HEK293 (cell line): ENCODE measurements at regions not wholly inside any gene's neighbourhood (a gene's known extent, or its start where the extent isn't known, plus 50 kb on each side); places are given as distances from the start of the nearest gene placed in this dataset.

Experiments used
- CTCF ChIA-PET: fragments of 350-600 bp; formaldehyde crosslinking; extraction: SDS; loops from one replicate; lab custom pipeline; 2021; ENCODE audit warnings: antibody characterized with exemption; lab: Yijun Ruan, JAX
- POLR2A ChIA-PET: fragments of 300-600 bp; formaldehyde crosslinking; extraction: SDS; loops from one replicate; lab custom pipeline; 2020; ENCODE audit warnings: antibody characterized with exemption, inconsistent platforms; lab: Yijun Ruan, JAX
- H3K27ac ChIP-seq: fragments of 200-500 bp; sonication (Bioruptor generic); 2 replicates; pipeline ENCODE4 v1.5.1; 2014; ENCODE audit warnings: low read depth, low read length, control low read depth, inconsistent platforms; ENCODE audit errors: extremely low read depth
- H3K36me3 ChIP-seq, 2 experiments: fragments of 200-500 bp in 1 of 2; sonication (Bioruptor generic) in 1 of 2; 1 replicate in 1 of 2; 2 replicates in 1 of 2; pipeline ENCODE4 v1.5.1; 2014 to 2017; ENCODE audit warnings: inconsistent platforms in 2 of 2, low read length in 2 of 2; ENCODE audit not compliant: control insufficient read depth in 2 of 2, insufficient read depth in 1 of 2
- H3K4me1 ChIP-seq: fragments of 200-500 bp; sonication (Bioruptor generic); 2 replicates; pipeline ENCODE4 v1.5.1; 2014; ENCODE audit warnings: mild to moderate bottlenecking, low read length, inconsistent platforms; ENCODE audit not compliant: control insufficient read depth, insufficient read depth
- H3K4me3 ChIP-seq: 2 replicates; pipeline ENCODE4 v1.5.1; 2011; ENCODE audit warnings: low read depth, mild to moderate bottlenecking, control low read depth, low read length, moderate library complexity
- H3K9me3 ChIP-seq: fragments of 200-500 bp; sonication (Bioruptor generic); 2 replicates; pipeline ENCODE4 v1.5.1; 2014; ENCODE audit warnings: low read depth, low read length, inconsistent platforms; ENCODE audit not compliant: control insufficient read depth, insufficient read depth
- FEZF1 ChIP-seq: fragments of 450-650 bp; formaldehyde crosslinking; IDR thresholded peaks from 2 replicates; pipeline ENCODE4 v1.5.1; 2016; ENCODE audit warnings: missing biosample characterization, missing genetic modification characterization
- KLF1 ChIP-seq: fragments of 450-650 bp; formaldehyde crosslinking; IDR thresholded peaks from 2 replicates; pipeline ENCODE4 v1.5.1; 2016; ENCODE audit warnings: missing biosample characterization, missing genetic modification characterization
- YY2 ChIP-seq: fragments of 450-650 bp; formaldehyde crosslinking; IDR thresholded peaks from 2 replicates; pipeline ENCODE4 v1.5.1; 2016; ENCODE audit warnings: missing biosample characterization, missing genetic modification characterization
- ZBTB20 ChIP-seq: fragments of 450-650 bp; formaldehyde crosslinking; IDR thresholded peaks from 2 replicates; pipeline ENCODE4 v1.5.1; 2016; ENCODE audit warnings: missing biosample characterization, missing genetic modification characterization
- ZNF121 ChIP-seq: fragments of 450-650 bp; formaldehyde crosslinking; IDR thresholded peaks from 2 replicates; pipeline ENCODE4 v1.5.1; 2016; ENCODE audit warnings: missing biosample characterization, missing genetic modification characterization
- ZNF140 ChIP-seq: fragments of 450-650 bp; formaldehyde crosslinking; IDR thresholded peaks from 2 replicates; pipeline ENCODE4 v1.5.1; 2016; ENCODE audit warnings: missing biosample characterization, missing genetic modification characterization
- ZNF174 ChIP-seq: fragments of 450-650 bp; formaldehyde crosslinking; IDR thresholded peaks from 2 replicates; pipeline ENCODE4 v1.5.0; 2017; ENCODE audit warnings: missing biosample characterization, mild to moderate bottlenecking, missing genetic modification characterization
- ZNF184 ChIP-seq: fragments of 450-650 bp; IDR thresholded peaks from 2 replicates; pipeline ENCODE4 v1.5.1; 2018; ENCODE audit warnings: missing biosample characterization, mild to moderate bottlenecking, missing genetic modification characterization
- ZNF2 ChIP-seq: fragments of 450-650 bp; formaldehyde crosslinking; IDR thresholded peaks from 2 replicates; pipeline ENCODE4 v1.5.1; 2016; ENCODE audit warnings: missing biosample characterization, missing genetic modification characterization
- ZNF214 ChIP-seq: fragments of 450-650 bp; formaldehyde crosslinking; IDR thresholded peaks from 2 replicates; pipeline ENCODE4 v1.5.1; 2017; ENCODE audit warnings: missing biosample characterization, mild to moderate bottlenecking, missing genetic modification characterization, borderline replicate concordance
- ZNF302 ChIP-seq: fragments of 450-650 bp; formaldehyde crosslinking; IDR thresholded peaks from 2 replicates; pipeline ENCODE4 v1.5.1; 2016; ENCODE audit warnings: missing biosample characterization, missing genetic modification characterization, low read depth
- ZNF366 ChIP-seq: fragments of 450-650 bp; formaldehyde crosslinking; conservative IDR thresholded peaks from 2 replicates; pipeline ENCODE4 v1.5.1; 2016; ENCODE audit warnings: missing biosample characterization, missing genetic modification characterization
- ZNF560 ChIP-seq: fragments of 450-650 bp; formaldehyde crosslinking; IDR thresholded peaks from 2 replicates; pipeline ENCODE4 v1.5.1; 2017; ENCODE audit warnings: missing biosample characterization, missing genetic modification characterization, borderline replicate concordance
- ZNF677 ChIP-seq: fragments of 450-650 bp; IDR thresholded peaks from 2 replicates; pipeline ENCODE4 v1.5.0; 2018; ENCODE audit warnings: missing biosample characterization, mild to moderate bottlenecking, missing genetic modification characterization, moderate library complexity
- TF ChIP-seq, protein P1 (sequence below): fragments of 450-650 bp; formaldehyde crosslinking; IDR thresholded peaks from 2 replicates; pipeline ENCODE4 v1.5.1; 2016; ENCODE audit warnings: missing biosample characterization, missing genetic modification characterization, borderline replicate concordance
- TF ChIP-seq, protein P2 (sequence below): fragments of 450-650 bp; formaldehyde crosslinking; IDR thresholded peaks from 2 replicates; pipeline ENCODE4 v1.5.1; 2016; ENCODE audit warnings: missing biosample characterization, missing genetic modification characterization
- TF ChIP-seq, protein P3 (sequence below): fragments of 450-650 bp; IDR thresholded peaks from 2 replicates; pipeline ENCODE4 v1.5.1; 2018; ENCODE audit warnings: missing biosample characterization, mild to moderate bottlenecking, missing genetic modification characterization
- TF ChIP-seq, protein P4 (sequence below): fragments of 450-650 bp; formaldehyde crosslinking; IDR thresholded peaks from 2 replicates; pipeline ENCODE4 v1.5.1; 2016; ENCODE audit warnings: missing biosample characterization, missing genetic modification characterization
- TF ChIP-seq, protein P5 (sequence below): fragments of 450-650 bp; formaldehyde crosslinking; IDR thresholded peaks from 2 replicates; pipeline ENCODE4 v1.5.1; 2017; ENCODE audit warnings: missing biosample characterization, mild to moderate bottlenecking, missing genetic modification characterization, moderate library complexity
- TF ChIP-seq, protein P6 (sequence below): fragments of 450-650 bp; formaldehyde crosslinking; IDR thresholded peaks from 2 replicates; pipeline ENCODE4 v1.5.1; 2016; ENCODE audit warnings: missing biosample characterization, missing genetic modification characterization
- TF ChIP-seq, protein P7 (sequence below): fragments of 450-650 bp; formaldehyde crosslinking; IDR thresholded peaks from 2 replicates; pipeline ENCODE4 v1.5.1; 2016; ENCODE audit warnings: missing biosample characterization, missing genetic modification characterization

DNA sequence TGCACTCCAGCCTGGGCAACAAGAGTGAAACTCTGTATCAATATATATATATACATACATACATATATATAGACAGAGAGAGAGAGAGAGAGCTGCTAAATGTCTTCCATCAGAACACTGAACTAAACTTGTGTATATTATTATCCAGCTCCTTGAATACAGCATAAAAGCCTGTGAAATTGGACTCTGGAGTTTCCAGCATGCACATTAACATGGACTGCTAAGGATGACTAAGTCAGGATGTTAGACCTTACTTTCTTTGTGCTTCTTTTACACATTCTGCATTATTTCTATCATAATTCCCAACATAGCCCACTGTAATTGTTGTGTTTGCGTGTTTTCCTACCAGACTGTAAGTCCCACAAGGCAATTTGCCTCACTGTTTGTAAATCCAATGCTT, 259.1 kb downstream of the TGFB2 start (continued):
- TF ChIP-seq, protein P1, sequence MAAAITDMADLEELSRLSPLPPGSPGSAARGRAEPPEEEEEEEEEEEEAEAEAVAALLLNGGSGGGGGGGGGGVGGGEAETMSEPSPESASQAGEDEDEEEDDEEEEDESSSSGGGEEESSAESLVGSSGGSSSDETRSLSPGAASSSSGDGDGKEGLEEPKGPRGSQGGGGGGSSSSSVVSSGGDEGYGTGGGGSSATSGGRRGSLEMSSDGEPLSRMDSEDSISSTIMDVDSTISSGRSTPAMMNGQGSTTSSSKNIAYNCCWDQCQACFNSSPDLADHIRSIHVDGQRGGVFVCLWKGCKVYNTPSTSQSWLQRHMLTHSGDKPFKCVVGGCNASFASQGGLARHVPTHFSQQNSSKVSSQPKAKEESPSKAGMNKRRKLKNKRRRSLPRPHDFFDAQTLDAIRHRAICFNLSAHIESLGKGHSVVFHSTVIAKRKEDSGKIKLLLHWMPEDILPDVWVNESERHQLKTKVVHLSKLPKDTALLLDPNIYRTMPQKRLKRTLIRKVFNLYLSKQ, result no peak
- TF ChIP-seq, all 188 proteins: peak for 0

DNA sequence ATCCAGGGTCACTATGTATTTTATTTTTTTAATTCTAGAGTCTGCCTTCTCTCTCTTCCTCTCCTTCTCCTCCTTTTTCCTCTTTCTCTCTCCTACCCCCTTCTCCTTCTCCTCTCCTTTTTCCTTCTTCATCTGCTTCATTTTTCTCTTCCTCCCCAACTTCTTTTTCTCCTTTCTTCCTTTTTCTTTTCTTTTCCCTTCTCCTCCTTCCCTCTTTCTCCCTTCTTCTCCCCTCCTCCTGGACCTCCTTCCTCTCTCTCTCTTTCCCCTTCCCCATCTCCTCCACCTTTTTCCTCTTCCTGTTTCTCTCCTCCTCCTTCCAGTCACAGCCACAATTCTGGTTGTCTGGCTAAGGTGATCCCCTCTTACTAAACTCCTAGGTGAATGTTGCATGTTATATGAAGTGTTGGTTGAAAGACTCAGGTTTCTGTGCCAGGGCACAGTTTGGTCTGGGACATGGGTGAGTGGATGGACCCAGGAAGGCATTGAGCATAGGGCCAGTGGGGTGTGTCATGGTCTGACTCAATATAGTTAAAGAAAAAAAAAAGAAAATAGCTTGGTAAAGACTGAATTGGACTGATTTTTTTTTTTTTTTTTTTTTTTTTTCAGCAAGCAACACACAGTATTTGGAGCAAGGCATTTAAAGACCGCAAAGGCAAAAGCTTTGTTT, 266.9 kb downstream of the TGFB2 start:
- no peaks in the 10 kb centered on the region; the same call in 1 of the 2 replicates for H3K4me1 ChIP-seq
- ChIA-PET POLR2A (no interaction called here), CTCF (no interaction called here)
- TF ChIP-seq YY2 (tag by site-specific recombination) (no peak), ZNF174 (tag by site-specific recombination) (no peak), ZNF366 (tag by site-specific recombination) (0 out of 2 replicates have a peak, but pooled peaks have one; percentile 21)
- TF ChIP-seq, protein P2, sequence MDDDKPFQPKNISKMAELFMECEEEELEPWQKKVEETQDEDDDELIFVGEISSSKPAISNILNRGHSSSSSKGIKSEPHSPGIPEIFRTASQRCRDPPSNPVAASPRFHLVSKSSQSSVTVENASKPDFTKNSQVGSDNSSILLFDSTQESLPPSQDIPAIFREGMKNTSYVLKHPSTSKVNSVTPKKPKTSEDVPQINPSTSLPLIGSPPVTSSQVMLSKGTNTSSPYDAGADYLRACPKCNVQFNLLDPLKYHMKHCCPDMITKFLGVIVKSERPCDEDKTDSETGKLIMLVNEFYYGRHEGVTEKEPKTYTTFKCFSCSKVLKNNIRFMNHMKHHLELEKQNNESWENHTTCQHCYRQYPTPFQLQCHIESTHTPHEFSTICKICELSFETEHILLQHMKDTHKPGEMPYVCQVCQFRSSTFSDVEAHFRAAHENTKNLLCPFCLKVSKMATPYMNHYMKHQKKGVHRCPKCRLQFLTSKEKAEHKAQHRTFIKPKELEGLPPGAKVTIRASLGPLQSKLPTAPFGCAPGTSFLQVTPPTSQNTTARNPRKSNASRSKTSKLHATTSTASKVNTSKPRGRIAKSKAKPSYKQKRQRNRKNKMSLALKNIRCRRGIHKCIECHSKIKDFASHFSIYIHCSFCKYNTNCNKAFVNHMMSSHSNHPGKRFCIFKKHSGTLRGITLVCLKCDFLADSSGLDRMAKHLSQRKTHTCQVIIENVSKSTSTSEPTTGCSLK, result no peak
- TF ChIP-seq, protein P3, sequence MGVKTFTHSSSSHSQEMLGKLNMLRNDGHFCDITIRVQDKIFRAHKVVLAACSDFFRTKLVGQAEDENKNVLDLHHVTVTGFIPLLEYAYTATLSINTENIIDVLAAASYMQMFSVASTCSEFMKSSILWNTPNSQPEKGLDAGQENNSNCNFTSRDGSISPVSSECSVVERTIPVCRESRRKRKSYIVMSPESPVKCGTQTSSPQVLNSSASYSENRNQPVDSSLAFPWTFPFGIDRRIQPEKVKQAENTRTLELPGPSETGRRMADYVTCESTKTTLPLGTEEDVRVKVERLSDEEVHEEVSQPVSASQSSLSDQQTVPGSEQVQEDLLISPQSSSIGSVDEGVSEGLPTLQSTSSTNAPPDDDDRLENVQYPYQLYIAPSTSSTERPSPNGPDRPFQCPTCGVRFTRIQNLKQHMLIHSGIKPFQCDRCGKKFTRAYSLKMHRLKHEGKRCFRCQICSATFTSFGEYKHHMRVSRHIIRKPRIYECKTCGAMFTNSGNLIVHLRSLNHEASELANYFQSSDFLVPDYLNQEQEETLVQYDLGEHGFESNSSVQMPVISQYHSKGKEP (tag by site-specific recombination), result no peak
- no peaks in the 10 kb centered on the region for H3K36me3 ChIP-seq
- no peak overlapping the region for H3K4me3 ChIP-seq
- no peak overlapping the region for H3K27ac ChIP-seq
- no peaks in the 10 kb centered on the region for H3K9me3 ChIP-seq

DNA sequence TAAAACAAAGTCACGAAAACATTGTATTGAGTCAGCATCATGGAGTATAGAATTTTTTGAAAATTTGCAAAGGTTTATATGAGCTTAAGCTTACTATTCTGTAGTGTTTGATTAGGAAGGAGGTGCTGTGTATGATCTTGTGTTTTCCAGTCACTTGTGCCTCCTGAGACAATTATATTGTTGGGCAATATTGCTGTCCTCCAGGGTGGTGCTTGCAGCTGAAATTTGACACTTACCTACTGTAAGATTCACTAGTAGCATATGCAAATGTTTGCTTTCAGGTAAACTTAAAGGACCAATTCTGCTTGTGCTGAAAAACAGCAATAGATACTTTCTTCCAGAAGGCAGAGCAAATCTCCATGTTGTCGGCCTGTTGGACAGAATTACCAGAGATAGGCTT, 268.0 kb downstream of the TGFB2 start:
- Histone ChIP-seq H3K36me3 (no peaks in the 10 kb centered on the region), H3K9me3 (no peaks in the 10 kb centered on the region), H3K27ac (no peak overlapping the region), H3K4me3 (no peak overlapping the region), H3K4me1 (no peaks in the 10 kb centered on the region; the same call in 1 of the 2 replicates)
- ChIA-PET CTCF (no interaction called here), POLR2A (no interaction called here)
- no peak for TF ChIP-seq ZNF302 (tag by site-specific recombination)
- TF ChIP-seq, protein P4, sequence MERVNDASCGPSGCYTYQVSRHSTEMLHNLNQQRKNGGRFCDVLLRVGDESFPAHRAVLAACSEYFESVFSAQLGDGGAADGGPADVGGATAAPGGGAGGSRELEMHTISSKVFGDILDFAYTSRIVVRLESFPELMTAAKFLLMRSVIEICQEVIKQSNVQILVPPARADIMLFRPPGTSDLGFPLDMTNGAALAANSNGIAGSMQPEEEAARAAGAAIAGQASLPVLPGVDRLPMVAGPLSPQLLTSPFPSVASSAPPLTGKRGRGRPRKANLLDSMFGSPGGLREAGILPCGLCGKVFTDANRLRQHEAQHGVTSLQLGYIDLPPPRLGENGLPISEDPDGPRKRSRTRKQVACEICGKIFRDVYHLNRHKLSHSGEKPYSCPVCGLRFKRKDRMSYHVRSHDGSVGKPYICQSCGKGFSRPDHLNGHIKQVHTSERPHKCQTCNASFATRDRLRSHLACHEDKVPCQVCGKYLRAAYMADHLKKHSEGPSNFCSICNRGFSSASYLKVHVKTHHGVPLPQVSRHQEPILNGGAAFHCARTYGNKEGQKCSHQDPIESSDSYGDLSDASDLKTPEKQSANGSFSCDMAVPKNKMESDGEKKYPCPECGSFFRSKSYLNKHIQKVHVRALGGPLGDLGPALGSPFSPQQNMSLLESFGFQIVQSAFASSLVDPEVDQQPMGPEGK (tag by site-specific recombination), result no peak
- TF ChIP-seq ZBTB20 (tag by site-specific recombination), result no peak
- TF ChIP-seq, protein P5, sequence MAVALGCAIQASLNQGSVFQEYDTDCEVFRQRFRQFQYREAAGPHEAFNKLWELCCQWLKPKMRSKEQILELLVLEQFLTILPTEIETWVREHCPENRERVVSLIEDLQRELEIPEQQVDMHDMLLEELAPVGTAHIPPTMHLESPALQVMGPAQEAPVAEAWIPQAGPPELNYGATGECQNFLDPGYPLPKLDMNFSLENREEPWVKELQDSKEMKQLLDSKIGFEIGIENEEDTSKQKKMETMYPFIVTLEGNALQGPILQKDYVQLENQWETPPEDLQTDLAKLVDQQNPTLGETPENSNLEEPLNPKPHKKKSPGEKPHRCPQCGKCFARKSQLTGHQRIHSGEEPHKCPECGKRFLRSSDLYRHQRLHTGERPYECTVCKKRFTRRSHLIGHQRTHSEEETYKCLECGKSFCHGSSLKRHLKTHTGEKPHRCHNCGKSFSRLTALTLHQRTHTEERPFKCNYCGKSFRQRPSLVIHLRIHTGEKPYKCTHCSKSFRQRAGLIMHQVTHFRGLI (tag by site-specific recombination), result no peak
- TF ChIP-seq, protein P6, sequence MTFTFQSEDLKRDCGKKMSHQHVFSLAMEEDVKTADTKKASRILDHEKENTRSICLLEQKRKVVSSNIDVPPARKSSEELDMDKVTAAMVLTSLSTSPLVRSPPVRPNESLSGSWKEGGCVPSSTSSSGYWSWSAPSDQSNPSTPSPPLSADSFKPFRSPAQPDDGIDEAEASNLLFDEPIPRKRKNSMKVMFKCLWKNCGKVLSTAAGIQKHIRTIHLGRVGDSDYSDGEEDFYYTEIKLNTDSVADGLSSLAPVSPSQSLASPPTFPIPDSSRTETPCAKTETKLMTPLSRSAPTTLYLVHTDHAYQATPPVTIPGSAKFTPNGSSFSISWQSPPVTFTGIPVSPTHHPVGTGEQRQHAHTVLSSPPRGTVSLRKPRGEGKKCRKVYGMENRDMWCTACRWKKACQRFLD (tag by site-specific recombination), result no peak
- no peak for TF ChIP-seq ZNF214 (tag by site-specific recombination)
- TF ChIP-seq ZNF560 (tag by site-specific recombination), result no peak
- TF ChIP-seq, protein P7, sequence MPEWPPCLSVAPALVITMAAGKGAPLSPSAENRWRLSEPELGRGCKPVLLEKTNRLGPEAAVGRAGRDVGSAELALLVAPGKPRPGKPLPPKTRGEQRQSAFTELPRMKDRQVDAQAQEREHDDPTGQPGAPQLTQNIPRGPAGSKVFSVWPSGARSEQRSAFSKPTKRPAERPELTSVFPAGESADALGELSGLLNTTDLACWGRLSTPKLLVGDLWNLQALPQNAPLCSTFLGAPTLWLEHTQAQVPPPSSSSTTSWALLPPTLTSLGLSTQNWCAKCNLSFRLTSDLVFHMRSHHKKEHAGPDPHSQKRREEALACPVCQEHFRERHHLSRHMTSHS (tag by site-specific recombination), result no peak
- TF ChIP-seq FEZF1 (tag by site-specific recombination), result no peak
- TF ChIP-seq KLF1, result no peak
- no peak for TF ChIP-seq ZNF2 (tag by site-specific recombination)
- TF ChIP-seq ZNF140, result no peak
- no peak for TF ChIP-seq ZNF677 (tag by site-specific recombination)
- TF ChIP-seq ZNF184 (tag by site-specific recombination), result no peak
- no peak for TF ChIP-seq ZNF121 (tag by site-specific recombination)
